Right lobe of liver (tissue), 4 donors: ENCODE measurements at regions not wholly inside any gene's neighbourhood (a gene's known extent, or its start where the extent isn't known, plus 50 kb on each side); places are given as distances from the start of the nearest gene placed in this dataset.

Experiments used
- POLR2A ChIP-seq: fragments of 450-650 bp; IDR thresholded peaks from one replicate; pipeline ENCODE4 v1.6.1; 2017; ENCODE audit warnings: antibody characterized with exemption, mild to moderate bottlenecking
- TF ChIP-seq, protein P1 (sequence below), 4 donors: fragments of 200-600 bp in 3 of 4; fragments of 450-650 bp in 1 of 4; IDR thresholded peaks; one replicate each; pipeline versions ENCODE4 v1.5.1 to v1.8.0; 2016 to 2022; ENCODE audit warnings: antibody characterized with exemption in 4 of 4, mild to moderate bottlenecking in 2 of 4
- donor health status: DM: no; HTN: no; CAD: no.
- donor health status: DM: no; HTN: no; CAD: no.
- donor health status: DM: no; HTN: yes; CAD: no.

DNA sequence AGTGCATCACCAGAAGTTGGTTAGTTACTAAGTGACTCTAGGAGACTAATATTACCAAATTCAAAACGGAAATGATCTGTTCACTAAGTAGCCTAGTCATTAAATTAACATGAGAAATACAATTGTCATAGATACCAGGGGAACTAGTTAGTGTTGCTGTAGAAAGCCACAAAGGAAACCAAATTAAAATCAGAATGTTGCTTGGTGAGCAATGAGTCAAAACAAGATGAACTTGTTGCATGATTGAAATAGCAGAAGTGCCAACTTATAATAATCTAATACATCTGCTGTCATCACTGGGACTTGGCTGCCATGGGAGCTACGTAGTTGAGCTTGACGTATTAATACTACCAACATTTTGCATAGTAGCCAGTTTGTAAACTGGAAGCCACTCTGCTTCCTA lies 458.1 kb downstream of the DIPK2A start:
- TF ChIP-seq, protein P1, sequence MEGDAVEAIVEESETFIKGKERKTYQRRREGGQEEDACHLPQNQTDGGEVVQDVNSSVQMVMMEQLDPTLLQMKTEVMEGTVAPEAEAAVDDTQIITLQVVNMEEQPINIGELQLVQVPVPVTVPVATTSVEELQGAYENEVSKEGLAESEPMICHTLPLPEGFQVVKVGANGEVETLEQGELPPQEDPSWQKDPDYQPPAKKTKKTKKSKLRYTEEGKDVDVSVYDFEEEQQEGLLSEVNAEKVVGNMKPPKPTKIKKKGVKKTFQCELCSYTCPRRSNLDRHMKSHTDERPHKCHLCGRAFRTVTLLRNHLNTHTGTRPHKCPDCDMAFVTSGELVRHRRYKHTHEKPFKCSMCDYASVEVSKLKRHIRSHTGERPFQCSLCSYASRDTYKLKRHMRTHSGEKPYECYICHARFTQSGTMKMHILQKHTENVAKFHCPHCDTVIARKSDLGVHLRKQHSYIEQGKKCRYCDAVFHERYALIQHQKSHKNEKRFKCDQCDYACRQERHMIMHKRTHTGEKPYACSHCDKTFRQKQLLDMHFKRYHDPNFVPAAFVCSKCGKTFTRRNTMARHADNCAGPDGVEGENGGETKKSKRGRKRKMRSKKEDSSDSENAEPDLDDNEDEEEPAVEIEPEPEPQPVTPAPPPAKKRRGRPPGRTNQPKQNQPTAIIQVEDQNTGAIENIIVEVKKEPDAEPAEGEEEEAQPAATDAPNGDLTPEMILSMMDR (IDR thresholded peaks at IDR 0.05) = no peak
- TF ChIP-seq POLR2A = no peak
